Keratinocyte (primary cell): ENCODE measurements at regions not wholly inside any gene's neighbourhood (a gene's known extent, or its start where the extent isn't known, plus 50 kb on each side); places are given as distances from the start of the nearest gene placed in this dataset.
A peak's percentile ranks its signal among the peaks of the same experiment; 100 is the strongest.

Experiments
- DNase-seq: peaks from one replicate; pipeline ENCODE4 v3.0.0-alpha.2; 2011; ENCODE audit warnings: low read depth, missing footprints, low spot score
- FAIRE-seq: peaks from 2 replicates; lab custom pipeline; 2011; peaks lifted over from hg19 to GRCh38; lab: Jason Lieb, UNC
- H2AFZ ChIP-seq: 2 replicates; pipeline ENCODE4 v1.6.0; 2012; ENCODE audit warnings: low read length, control low read depth, inconsistent platforms; ENCODE audit not compliant: control insufficient read depth
- H3K27ac ChIP-seq: 2 replicates; pipeline ENCODE4 v1.5.1; 2011; ENCODE audit warnings: low read length; ENCODE audit not compliant: control insufficient read depth, insufficient read depth
- H3K27me3 ChIP-seq: 3 replicates; pipeline ENCODE4 v1.6.0; 2011; ENCODE audit warnings: low read length; ENCODE audit not compliant: control insufficient read depth, insufficient read depth; ENCODE audit errors: extremely low read depth
- H3K36me3 ChIP-seq, 2 experiments: 2 replicates in 1 of 2; 3 replicates in 1 of 2; pipeline ENCODE4 v1.5.1; 2011; ENCODE audit warnings: low read length in 2 of 2, mild to moderate bottlenecking in 1 of 2; ENCODE audit not compliant: control insufficient read depth in 2 of 2, insufficient read depth in 2 of 2; ENCODE audit errors: extremely low read depth in 1 of 2
- H3K4me1 ChIP-seq: 3 replicates; pipeline ENCODE4 v1.5.1; 2011; ENCODE audit warnings: low read length; ENCODE audit not compliant: control insufficient read depth, insufficient read depth; ENCODE audit errors: extremely low read depth
- H3K4me2 ChIP-seq: 3 replicates; pipeline ENCODE4 v1.6.0; 2011; ENCODE audit warnings: low read depth, low read length; ENCODE audit not compliant: control insufficient read depth, insufficient read depth; ENCODE audit errors: extremely low read depth
- H3K4me3 ChIP-seq, 3 experiments: fragments of 200-600 bp in 1 of 3; sonication (generic) in 1 of 3; 2 replicates in 2 of 3; 3 replicates in 1 of 3; pipeline ENCODE4 v1.5.1; 2011 to 2016; ENCODE audit warnings: low read length in 3 of 3, mild to moderate bottlenecking in 3 of 3, control low read depth in 2 of 3, inconsistent platforms in 1 of 3, low read depth in 1 of 3, mixed read lengths in 1 of 3, mixed run types in 1 of 3, moderate library complexity in 1 of 3; ENCODE audit not compliant: control insufficient read depth in 2 of 3, insufficient read depth in 2 of 3; ENCODE audit errors: extremely low read depth in 1 of 3
- H3K79me2 ChIP-seq: 2 replicates; pipeline ENCODE4 v1.6.0; 2012; ENCODE audit warnings: low read length; ENCODE audit not compliant: control insufficient read depth, insufficient read depth
- H3K9ac ChIP-seq: 3 replicates; pipeline ENCODE4 v1.6.0; 2011; ENCODE audit warnings: low read length; ENCODE audit not compliant: control insufficient read depth, insufficient read depth; ENCODE audit errors: extremely low read depth
- H3K9me1 ChIP-seq: 3 replicates; pipeline ENCODE4 v1.6.0; 2011; ENCODE audit warnings: low read length; ENCODE audit not compliant: control insufficient read depth, insufficient read depth; ENCODE audit errors: extremely low read depth
- H3K9me3 ChIP-seq: 2 replicates; pipeline ENCODE4 v1.5.1; 2012; ENCODE audit warnings: low read depth, low read length; ENCODE audit not compliant: control insufficient read depth
- H4K20me1 ChIP-seq: 3 replicates; pipeline ENCODE4 v1.6.0; 2011; ENCODE audit warnings: low read length; ENCODE audit not compliant: control insufficient read depth, insufficient read depth; ENCODE audit errors: extremely low read depth
- CTCF ChIP-seq, 3 experiments: IDR thresholded peaks in 1 of 3; conservative IDR thresholded peaks in 1 of 3; optimal IDR thresholded peaks in 1 of 3; 2 replicates in 2 of 3; 3 replicates in 1 of 3; pipeline versions ENCODE3 to v1.5.1; 2011; ENCODE audit warnings: low read length in 3 of 3, mild to moderate bottlenecking in 3 of 3, moderate library complexity in 2 of 3, control low read depth in 1 of 3, inconsistent platforms in 1 of 3; ENCODE audit not compliant: insufficient read depth in 2 of 3; ENCODE audit errors: extremely low read depth in 1 of 3
- EZH2 ChIP-seq: IDR thresholded peaks from one replicate; pipeline ENCODE4 v1.6.1; 2012; ENCODE audit warnings: inconsistent platforms, mild to moderate bottlenecking, low read length, moderate library complexity
- dilution Hi-C: fragments of 300-500 bp; cut with MboI; formaldehyde crosslinking; loops from one replicate; pipeline ENCODE4 v1.7.0; 2020; ENCODE audit warnings: low sequenced_read_pairs; ENCODE audit not compliant: extremely low pct_ligation_motif_present

- Histone ChIP-seq H2AFZ (no peak overlapping the region), H3K4me3 (no peak overlapping the region), H3K79me2 (no peaks in the 10 kb centered on the region), H3K4me2 (no peak overlapping the region), H4K20me1 (no peaks in the 10 kb centered on the region), H3K27me3 (no peaks in the 10 kb centered on the region), H3K4me1 (peaks cover 2% of the 10 kb centered on the region), H3K9ac (no peak overlapping the region), H3K9me1 (no peaks in the 10 kb centered on the region), H3K36me3 (no peaks in the 10 kb centered on the region), H3K27ac (no peak overlapping the region), H3K9me3 (no peaks in the 10 kb centered on the region)
- peak; percentile 29 for FAIRE-seq
- no peak for DNase-seq
- TF ChIP-seq CTCF (optimal IDR thresholded peaks at IDR 0.05 in 1 of 3, IDR thresholded peaks at IDR 0.05 in 1 of 3, conservative IDR thresholded peaks at IDR 0.05 in 1 of 3; ENCODE audit: extremely low read depth in 1 of 3, insufficient read depth in 2 of 3, low read length in 3 of 3) = no peak
- TF ChIP-seq EZH2 = no peak
- dilution Hi-C loops = no loop called here
These were observed 199.4 kb upstream of the SLC24A2 start for GRCh38 chr9:19988281-19988680.

GRCh38 chr9:19985081-19985480 is 196.2 kb upstream of the SLC24A2 start:
- H3K36me3 ChIP-seq = no peaks in the 10 kb centered on the region
- no peaks in the 10 kb centered on the region for H3K9me1 ChIP-seq
- H3K4me1 ChIP-seq = peaks cover 2% of the 10 kb centered on the region
- no peak overlapping the region for H3K27ac ChIP-seq
- no peak overlapping the region for H3K4me3 ChIP-seq
- no peak overlapping the region for H3K9ac ChIP-seq
- DNase-seq = no peak
- H3K9me3 ChIP-seq = no peaks in the 10 kb centered on the region
- H4K20me1 ChIP-seq = no peaks in the 10 kb centered on the region
- H2AFZ ChIP-seq = no peak overlapping the region
- H3K4me2 ChIP-seq = no peak overlapping the region
- no peaks in the 10 kb centered on the region for H3K79me2 ChIP-seq
- dilution Hi-C loops = no loop called here
- no peak for FAIRE-seq
- TF ChIP-seq CTCF (optimal IDR thresholded peaks at IDR 0.05 in 1 of 3, IDR thresholded peaks at IDR 0.05 in 1 of 3, conservative IDR thresholded peaks at IDR 0.05 in 1 of 3; ENCODE audit: extremely low read depth in 1 of 3, insufficient read depth in 2 of 3, low read length in 3 of 3) = no peak
- no peak for TF ChIP-seq EZH2
- H3K27me3 ChIP-seq = no peaks in the 10 kb centered on the region
